GM19099 (cell line): ENCODE measurements at regions not wholly inside any gene's neighbourhood (a gene's known extent, or its start where the extent isn't known, plus 50 kb on each side); places are given as distances from the start of the nearest gene placed in this dataset.

ENCODE experiments used
- POLR2A ChIP-seq: IDR thresholded peaks from 3 replicates; pipeline ENCODE4 v1.6.1; 2011; ENCODE audit warnings: low read depth; ENCODE audit not compliant: insufficient read length; ENCODE audit errors: extremely low read depth

DNA sequence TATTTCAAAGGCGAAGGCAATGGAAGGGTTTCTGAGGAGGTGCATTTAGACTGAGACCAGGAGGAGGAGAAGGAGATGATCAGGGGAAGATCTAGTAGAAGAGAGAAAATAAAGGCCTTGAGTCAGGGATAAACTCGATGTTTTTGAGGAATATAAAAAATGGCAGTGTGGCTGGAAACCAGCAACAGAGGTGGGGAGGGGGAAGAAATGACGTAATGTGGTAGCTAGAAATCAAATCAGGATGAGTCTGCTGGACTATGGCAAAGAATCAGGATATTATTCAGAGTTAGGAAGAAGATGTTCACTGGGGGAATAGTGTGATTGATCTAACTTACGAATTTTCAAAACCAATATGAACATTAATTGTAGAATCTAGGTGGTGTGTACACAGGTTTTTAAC lies 1673.9 kb upstream of the WWC1 start:
- TF ChIP-seq POLR2A = no peak

DNA sequence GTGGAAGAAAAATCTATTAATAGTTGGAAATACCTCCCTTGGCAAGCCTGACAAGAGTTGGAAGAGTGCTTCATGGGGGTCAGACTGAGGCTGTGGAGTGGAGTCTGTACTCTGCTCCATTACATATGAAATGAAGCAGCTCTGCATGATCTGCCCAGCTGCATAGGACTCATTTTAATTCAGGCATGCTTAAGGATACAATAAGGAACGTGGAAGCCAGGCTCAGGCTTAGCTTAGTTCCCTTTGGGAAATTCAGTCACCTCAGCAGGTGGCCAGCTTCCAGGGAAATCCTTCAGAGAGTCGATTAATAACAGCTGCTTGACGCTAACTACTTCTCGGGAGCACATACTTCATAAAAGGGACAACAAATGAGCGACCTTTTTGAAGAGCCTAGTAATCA lies 1672.9 kb upstream of the WWC1 start:
- no peak for TF ChIP-seq POLR2A

DNA sequence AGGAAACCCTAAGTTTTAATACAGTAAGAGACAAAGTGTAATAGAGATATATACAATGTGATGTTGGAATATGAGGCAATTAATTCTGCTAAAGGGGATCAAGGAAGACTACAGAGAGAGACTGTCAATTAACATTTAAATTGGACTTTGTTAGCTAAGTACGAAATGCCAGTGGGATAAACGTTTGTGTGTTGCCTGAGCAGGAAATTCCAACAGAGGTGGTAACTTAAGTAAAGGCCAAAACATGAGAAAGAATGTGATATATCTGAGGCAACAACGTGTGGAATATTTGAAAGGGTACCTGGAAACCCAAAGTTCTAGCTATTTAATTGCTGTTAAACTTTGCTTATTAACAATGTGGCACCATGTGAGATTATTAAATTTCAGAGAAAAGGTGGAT lies 1666.9 kb upstream of the WWC1 start:
- no peak for TF ChIP-seq POLR2A

DNA sequence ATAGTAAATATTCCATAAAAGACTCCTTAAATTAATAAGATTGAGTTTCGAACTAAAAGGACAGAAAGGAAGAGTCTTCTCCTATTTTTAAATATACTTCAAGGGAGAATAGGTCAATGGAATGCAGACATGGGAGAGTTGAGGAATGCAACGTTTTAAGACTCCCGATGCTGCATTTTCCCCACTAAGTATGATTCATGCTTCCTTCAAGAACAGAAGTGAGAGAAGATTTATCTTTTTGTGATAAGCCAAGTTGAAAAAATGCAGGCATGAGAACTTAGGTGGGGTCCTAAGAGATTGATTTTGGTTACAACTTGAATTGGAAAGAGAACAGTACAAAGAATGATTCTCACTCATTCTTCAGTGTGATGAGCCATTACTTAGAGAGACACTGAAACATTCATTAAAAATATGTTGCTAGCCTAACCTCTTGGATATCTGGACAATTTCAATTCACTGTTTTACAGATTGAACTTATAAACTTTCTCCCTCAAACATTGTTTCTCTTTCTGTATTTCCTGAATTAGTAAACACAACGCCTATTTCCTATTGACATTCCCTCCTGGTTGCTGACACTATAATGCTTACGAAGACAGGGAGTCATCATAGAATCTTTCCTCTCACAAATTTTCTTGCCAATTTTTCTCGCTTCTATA lies 1666.1 kb upstream of the WWC1 start:
- TF ChIP-seq POLR2A = no peak

DNA sequence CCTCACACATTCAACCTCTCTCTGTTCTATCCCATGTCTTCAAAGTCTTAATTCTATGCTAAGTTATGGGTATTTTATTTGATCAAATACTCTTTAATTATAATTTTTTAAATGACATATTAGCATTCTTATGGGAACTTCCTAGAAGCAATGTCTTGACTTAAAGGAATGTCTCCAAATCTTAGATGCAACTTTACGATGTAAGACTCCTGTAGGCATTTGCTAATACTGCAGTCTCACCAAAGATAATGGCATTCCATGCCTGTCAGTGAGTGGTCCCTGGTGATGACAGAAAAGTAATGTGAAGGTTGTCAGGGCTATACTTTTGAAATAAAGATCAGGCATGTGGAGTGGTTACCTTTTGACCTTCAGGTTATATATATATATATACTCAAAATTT lies 1654.2 kb upstream of the WWC1 start:
- TF ChIP-seq POLR2A = no peak

DNA sequence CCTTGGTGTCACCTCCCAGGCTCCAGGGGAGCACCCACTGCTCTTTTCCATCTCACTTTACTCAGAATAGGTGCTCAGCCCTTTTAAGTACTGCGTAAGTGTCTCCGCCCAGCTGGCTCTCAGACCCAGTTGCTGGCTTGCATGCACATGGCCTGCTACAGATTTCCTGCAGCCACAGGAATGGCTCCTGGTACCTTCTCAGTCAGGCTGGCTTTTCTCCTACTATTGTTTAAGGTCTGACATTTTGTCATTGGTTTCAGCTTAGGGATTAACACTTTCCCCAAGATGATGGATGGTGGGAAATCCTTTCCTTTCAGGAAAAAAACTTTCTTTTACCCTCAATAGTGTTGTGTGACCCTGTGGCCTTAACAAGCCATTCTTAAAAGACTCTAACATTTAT lies 1652.3 kb upstream of the WWC1 start:
- no peak for TF ChIP-seq POLR2A

DNA sequence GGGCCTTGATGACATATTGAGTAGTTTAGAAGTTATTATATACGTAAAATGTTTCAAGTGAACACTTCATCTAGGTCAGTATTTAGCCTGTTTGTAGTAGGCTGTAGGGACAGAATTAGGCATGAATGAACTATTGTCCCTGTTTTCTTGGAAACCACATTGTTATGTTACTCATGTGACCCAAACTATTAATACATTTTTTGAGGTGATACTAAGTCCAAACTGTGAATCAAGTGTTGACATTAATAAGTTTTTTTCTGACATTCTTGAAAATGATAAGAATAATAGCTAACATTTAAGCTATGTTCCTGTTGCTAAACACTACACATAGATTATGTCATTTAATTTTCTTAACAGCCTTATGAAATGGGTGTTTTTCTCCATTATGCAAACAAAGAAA lies 1642.7 kb upstream of the WWC1 start:
- no peak for TF ChIP-seq POLR2A

DNA sequence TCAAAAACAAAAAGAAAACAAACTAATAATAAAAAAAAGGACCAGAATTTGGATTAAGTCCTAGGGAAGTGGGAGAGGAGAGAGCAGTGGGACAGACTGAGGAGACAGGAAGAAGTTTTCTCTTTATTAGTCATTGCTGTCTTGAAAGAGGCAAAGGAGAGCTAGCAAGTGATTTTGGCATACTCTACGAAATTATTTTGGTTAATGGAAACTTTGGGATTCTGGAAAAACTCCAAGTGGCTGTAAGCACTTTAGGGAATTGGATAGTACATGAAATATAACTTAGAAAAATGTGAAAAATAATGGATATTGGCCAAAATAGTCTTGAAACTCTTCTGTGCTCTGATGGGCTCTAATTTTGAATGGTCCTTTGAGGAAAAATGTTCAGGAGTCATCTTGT lies 1641.8 kb upstream of the WWC1 start:
- TF ChIP-seq POLR2A = no peak

DNA sequence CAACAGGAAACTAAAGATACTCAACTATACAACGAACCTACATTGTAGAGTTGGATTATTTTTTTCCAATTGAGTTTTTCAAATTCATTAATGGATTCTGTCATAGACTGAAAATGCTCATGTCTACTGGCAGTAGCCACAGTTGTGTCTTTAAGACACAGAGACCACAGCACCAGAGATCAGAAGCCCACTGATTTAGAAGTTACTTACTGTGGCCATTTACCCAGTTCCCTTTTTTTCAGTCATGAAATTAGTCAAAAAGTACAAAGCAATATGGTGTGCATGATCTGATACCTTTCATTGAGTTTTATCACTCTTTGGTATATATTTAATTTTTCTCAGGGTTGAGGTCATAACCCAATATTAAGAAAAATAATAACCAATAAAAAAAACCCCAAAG lies 1640.2 kb upstream of the WWC1 start:
- TF ChIP-seq POLR2A = no peak

DNA sequence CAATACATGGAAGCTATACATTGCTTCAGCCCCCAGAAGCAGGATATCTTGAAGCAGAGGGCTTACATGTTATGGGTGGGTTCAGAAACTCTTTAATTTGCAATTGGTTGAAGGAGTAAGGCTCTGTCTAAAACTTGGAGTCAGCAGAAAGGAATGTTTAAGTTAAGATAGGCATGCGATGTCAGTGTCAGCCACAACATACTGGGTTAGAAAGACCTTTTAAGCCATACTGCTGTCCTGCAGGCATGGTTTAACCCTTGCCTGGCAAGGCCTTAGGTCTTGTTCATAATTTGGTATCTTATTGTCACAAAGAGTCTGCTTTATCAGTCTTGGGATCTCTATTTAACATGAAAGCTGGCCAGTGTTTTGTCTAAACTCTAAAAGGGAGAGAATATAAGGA lies 1619.6 kb upstream of the WWC1 start:
- no peak for TF ChIP-seq POLR2A

DNA sequence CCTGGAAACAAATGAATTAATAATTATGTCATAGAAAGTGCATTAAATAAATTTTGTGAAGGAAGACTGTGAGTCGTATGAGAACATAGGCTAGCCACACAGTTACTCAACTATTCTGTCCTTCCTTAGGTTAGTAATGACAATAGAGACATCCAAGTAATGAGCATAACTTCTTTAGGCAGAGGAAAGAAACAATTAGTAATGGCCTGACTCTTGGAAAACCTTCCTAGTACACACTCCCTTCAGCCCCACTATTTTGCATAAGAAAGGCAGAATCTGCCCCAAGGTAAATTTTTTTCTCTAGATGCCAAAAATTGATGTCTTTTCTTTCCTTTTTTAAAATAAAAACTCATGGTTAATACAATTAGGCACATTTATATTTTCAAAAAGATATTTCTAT lies 1619.0 kb upstream of the WWC1 start:
- no peak for TF ChIP-seq POLR2A

DNA sequence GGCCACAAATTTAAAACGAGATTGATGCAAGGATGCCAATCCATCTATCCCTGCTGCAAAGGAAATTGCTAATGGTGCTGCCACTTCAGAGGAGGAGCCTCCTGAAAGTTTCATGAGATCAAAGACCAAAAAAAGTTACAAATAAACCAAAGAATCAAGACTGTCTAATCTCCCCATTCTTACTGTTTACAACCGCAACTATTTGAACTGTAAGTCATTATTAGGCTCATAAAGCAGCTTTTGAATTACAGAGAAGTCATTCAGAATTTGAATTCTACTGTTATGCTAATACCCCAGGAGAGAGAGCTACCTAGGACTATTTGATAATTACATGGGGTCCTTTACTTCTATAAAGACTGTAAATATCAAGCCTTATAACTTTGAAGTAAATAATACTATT lies 1613.6 kb upstream of the WWC1 start:
- no peak for TF ChIP-seq POLR2A

DNA sequence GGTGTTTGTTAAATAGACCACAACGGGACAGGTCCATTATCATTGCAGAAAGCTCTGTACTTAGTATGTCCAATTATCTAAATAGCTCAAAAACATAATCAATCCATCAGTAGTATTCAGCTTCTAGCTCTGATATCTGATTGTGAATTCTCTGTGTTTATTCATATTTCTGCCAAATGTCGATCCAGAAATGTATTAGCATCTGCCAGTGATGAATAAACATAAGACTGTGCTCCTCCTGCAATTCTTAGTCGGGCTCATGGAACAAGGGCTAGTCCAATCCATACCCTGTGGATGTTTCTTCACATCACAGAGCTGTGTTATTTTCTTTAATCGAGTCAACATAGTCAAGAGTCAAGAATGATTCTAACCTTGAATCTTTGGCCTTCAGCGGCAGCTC lies 1612.1 kb upstream of the WWC1 start:
- no peak for TF ChIP-seq POLR2A

DNA sequence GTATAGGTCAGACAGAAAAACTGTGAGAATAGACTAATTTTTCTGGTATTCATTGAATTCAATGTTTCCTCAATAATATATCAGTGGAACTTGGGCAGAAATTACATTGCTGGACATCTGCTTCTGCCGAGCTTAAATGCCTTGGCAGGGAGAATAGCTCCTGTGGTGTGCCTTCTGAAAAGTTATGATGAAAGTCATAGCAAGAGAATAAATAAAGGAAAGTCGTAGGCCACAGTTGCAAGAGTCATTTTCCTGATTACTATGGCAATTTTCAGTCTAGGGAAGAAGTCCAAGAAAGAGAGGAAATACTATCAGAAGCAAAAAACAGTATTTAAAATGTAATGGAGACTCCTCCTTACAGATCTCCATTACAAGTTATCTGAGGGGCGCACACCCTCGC lies 1596.1 kb upstream of the WWC1 start:
- no peak for TF ChIP-seq POLR2A

DNA sequence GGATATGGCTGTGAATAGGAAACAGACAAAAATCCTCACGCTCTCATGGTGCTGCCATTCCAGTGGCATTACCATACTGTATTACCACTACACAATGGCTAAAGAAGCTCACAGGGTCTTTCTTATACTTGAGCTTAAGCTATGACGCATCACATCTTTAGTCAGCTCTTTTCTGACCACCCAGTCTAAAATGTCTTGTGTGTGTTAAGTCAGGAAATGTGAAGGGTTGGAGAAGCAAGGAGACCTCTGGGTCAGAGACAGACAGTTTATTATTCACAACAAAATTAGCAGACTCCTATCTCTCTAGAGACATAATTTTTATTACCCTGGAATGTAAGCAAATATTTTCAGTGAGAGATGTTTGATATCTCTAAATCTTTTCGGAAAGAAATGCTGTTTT lies 1583.2 kb upstream of the WWC1 start:
- TF ChIP-seq POLR2A = no peak

DNA sequence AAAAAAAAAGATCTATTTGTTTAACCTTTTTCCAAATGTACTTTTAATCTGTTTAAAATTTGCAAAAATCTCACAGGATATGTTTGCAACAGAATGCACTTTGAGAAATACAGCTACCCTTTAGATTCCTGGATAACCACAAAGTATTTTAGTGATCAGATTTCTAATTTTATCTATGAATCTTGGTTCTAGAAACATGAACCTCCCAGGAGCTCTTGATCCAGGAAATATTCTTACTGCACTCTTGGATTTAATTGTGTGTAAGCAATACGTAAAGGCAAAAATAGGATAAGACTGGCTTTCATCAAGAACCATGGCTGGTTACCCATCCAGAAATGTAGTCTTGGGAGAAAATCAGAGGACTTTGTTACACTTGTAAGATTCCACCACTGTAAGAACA lies 1581.8 kb upstream of the WWC1 start:
- TF ChIP-seq POLR2A = no peak

DNA sequence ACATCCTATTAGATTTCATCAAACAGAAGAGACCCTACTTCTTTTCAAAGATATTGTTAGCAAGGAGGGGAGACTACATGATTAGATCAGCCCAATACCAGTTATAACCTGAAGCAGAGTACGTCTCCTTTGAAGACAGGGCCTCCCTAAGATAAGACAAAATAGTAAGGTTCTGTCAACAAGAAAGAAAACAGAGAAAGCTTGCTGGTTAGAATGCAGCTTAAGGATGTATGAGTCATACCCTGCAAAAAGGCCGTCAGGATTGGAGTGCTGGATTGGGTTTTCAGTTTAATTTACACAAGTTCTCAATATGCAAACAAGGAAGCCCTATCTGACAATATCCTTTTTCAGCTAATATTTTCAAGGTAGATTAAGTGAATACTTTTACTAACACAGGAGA lies 1581.2 kb upstream of the WWC1 start:
- TF ChIP-seq POLR2A = no peak

DNA sequence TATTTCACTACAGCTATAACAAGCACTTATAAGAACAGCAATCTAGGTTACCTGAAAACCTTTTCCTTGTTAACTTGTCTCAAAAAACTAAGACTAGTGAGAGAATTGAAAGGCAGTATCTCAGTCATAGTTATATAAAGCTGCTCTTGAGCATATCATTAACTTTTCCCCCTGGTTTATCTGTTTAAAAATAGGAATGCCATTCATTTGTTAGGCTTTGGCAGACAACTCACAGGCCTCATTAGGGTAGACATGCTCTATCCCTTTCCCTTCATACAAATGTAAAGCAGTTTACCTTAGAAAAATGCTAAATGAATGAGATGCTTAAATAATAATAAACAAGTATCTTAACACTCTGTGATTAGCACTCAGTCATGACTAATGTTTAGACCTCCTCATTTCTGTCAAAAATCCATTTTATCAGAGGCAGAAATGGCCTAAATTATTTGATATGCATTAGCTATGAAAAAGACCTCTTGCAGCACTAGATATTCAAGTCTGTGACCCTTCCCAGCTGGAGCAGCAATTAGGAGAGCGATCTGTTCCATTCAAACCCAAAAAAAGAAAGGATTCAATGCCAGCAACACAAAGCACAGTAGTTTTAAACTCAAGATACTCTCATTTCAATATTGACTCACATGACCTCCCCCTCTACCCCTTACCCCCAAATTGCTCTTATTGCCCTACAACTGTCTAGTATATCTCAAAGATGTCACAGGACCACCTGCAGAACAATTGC lies 1578.8 kb upstream of the WWC1 start:
- TF ChIP-seq POLR2A = no peak

DNA sequence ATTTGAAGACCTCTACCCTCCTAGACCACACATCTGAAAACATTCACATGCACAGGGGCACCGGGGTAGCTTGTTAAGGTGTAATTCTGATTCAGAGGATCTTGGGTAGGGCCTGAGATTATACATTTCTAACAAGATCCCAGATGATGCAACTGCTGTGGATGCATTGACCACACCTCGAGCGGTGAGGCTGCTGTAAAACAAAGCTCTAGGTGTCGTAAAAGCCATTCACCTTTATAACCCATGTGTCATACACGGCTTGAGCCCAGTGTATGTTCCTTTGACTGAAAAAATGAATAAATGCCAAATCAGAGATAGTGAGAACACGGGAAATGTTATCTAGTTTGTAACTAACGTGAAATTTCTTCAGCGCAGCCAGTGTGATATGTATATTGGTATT lies 1578.2 kb upstream of the WWC1 start:
- TF ChIP-seq POLR2A = no peak
